ENCODE measurements at regions not wholly inside any gene's neighbourhood (a gene's known extent, or its start where the extent isn't known, plus 50 kb on each side); places are given as distances from the start of the nearest gene placed in this dataset.
"Not testable (repeated sequence)": the region's sequence is repeated elsewhere in the genome, so short reads cannot be mapped to it uniquely, and the experiment has no call there.

GRCh38 chr1:82359541-82359940, 558.8 kb downstream of the ADGRL2 start:
- H3K9ac ChIP-seq (ENCODE audit: low read depth, low read length); H3K4me1 ChIP-seq (ENCODE audit: insufficient read depth, low read length); H3K36me3 ChIP-seq (ENCODE audit: insufficient read depth, low read length); H3K9me3 ChIP-seq (ENCODE audit: control insufficient read depth, insufficient read depth, low read length): not testable (repeated sequence)

- H3K9ac ChIP-seq (ENCODE audit: low read depth, low read length); H3K9me3 ChIP-seq (ENCODE audit: control insufficient read depth, insufficient read depth, low read length); H3K4me1 ChIP-seq (ENCODE audit: insufficient read depth, low read length); H3K36me3 ChIP-seq (ENCODE audit: insufficient read depth, low read length): not testable (repeated sequence)
Measured at GRCh38 chr1:82358706-82359105, 558.0 kb downstream of the ADGRL2 start.

GRCh38 chr1:82354546-82354945, 553.8 kb downstream of the ADGRL2 start:
- H3K9ac ChIP-seq (ENCODE audit: low read depth, low read length); H3K36me3 ChIP-seq (ENCODE audit: insufficient read depth, low read length); H3K4me1 ChIP-seq (ENCODE audit: insufficient read depth, low read length): not testable (repeated sequence)
- peaks cover 11% of the 10 kb centered on the region; the same call in 1 of the 2 replicates for H3K9me3 ChIP-seq (ENCODE audit: control insufficient read depth, insufficient read depth, low read length)

- peaks cover 9% of the 10 kb centered on the region; the same call in 1 of the 2 replicates for H3K9me3 ChIP-seq (ENCODE audit: control insufficient read depth, insufficient read depth, low read length)
- no peaks in the 10 kb centered on the region for H3K36me3 ChIP-seq (ENCODE audit: insufficient read depth, low read length)
- H3K9ac ChIP-seq (ENCODE audit: low read depth, low read length), result no peak overlapping the region
- H3K4me1 ChIP-seq (ENCODE audit: insufficient read depth, low read length), result no peaks in the 10 kb centered on the region
Measured at GRCh38 chr1:82348487-82348886, 547.8 kb downstream of the ADGRL2 start.

GRCh38 chr1:82346141-82346540, 545.4 kb downstream of the ADGRL2 start:
- H3K9me3 ChIP-seq (ENCODE audit: control insufficient read depth, insufficient read depth, low read length), result peaks cover 9% of the 10 kb centered on the region
- no peak overlapping the region for H3K9ac ChIP-seq (ENCODE audit: low read depth, low read length)
- H3K36me3 ChIP-seq (ENCODE audit: insufficient read depth, low read length), result no peaks in the 10 kb centered on the region
- no peaks in the 10 kb centered on the region for H3K4me1 ChIP-seq (ENCODE audit: insufficient read depth, low read length)

- H3K4me1 ChIP-seq (ENCODE audit: insufficient read depth, low read length), result no peaks in the 10 kb centered on the region
- H3K9ac ChIP-seq (ENCODE audit: low read depth, low read length), result no peak overlapping the region
- H3K9me3 ChIP-seq (ENCODE audit: control insufficient read depth, insufficient read depth, low read length), result no peaks in the 10 kb centered on the region; the same call in 1 of the 2 replicates
- no peaks in the 10 kb centered on the region for H3K36me3 ChIP-seq (ENCODE audit: insufficient read depth, low read length)
Measured at GRCh38 chr1:82343381-82343780, 542.6 kb downstream of the ADGRL2 start.

GRCh38 chr1:82337635-82338034, 536.9 kb downstream of the ADGRL2 start:
- no peaks in the 10 kb centered on the region for H3K9me3 ChIP-seq (ENCODE audit: control insufficient read depth, insufficient read depth, low read length)
- H3K4me1 ChIP-seq (ENCODE audit: insufficient read depth, low read length), result no peaks in the 10 kb centered on the region
- H3K9ac ChIP-seq (ENCODE audit: low read depth, low read length), result no peak overlapping the region
- H3K36me3 ChIP-seq (ENCODE audit: insufficient read depth, low read length), result no peaks in the 10 kb centered on the region

- no peak overlapping the region for H3K9ac ChIP-seq (ENCODE audit: low read depth, low read length)
- peaks cover 5% of the 10 kb centered on the region; the same call in 1 of the 2 replicates for H3K4me1 ChIP-seq (ENCODE audit: insufficient read depth, low read length)
- no peaks in the 10 kb centered on the region for H3K36me3 ChIP-seq (ENCODE audit: insufficient read depth, low read length)
- H3K9me3 ChIP-seq (ENCODE audit: control insufficient read depth, insufficient read depth, low read length), result no peaks in the 10 kb centered on the region
Measured at GRCh38 chr1:82330330-82330729, 529.6 kb downstream of the ADGRL2 start.

- H3K4me1 ChIP-seq (ENCODE audit: insufficient read depth, low read length), result peaks cover 5% of the 10 kb centered on the region; the same call in 1 of the 2 replicates
- H3K36me3 ChIP-seq (ENCODE audit: insufficient read depth, low read length), result no peaks in the 10 kb centered on the region
- H3K9ac ChIP-seq (ENCODE audit: low read depth, low read length), result no peak overlapping the region
- no peaks in the 10 kb centered on the region for H3K9me3 ChIP-seq (ENCODE audit: control insufficient read depth, insufficient read depth, low read length)
Measured at GRCh38 chr1:82329226-82329625, 528.5 kb downstream of the ADGRL2 start.

GRCh38 chr1:82323144-82323841, 522.6 kb downstream of the ADGRL2 start:
- no peak overlapping the region for H3K9ac ChIP-seq (ENCODE audit: low read depth, low read length)
- no peaks in the 10 kb centered on the region for H3K4me1 ChIP-seq (ENCODE audit: insufficient read depth, low read length)
- peaks cover 2% of the 10 kb centered on the region; the same call in 1 of the 2 replicates for H3K9me3 ChIP-seq (ENCODE audit: control insufficient read depth, insufficient read depth, low read length)
- H3K36me3 ChIP-seq (ENCODE audit: insufficient read depth, low read length), result no peaks in the 10 kb centered on the region

- Histone ChIP-seq H3K4me1 (ENCODE audit: insufficient read depth, low read length) (no peaks in the 10 kb centered on the region), H3K9me3 (ENCODE audit: control insufficient read depth, insufficient read depth, low read length) (peaks cover 2% of the 10 kb centered on the region; the same call in 1 of the 2 replicates), H3K36me3 (ENCODE audit: insufficient read depth, low read length) (no peaks in the 10 kb centered on the region), H3K9ac (ENCODE audit: low read depth, low read length) (no peak overlapping the region)
Measured at GRCh38 chr1:82321794-82322193, 521.1 kb downstream of the ADGRL2 start.

- H3K9ac ChIP-seq (ENCODE audit: low read depth, low read length), result no peak overlapping the region
- H3K36me3 ChIP-seq (ENCODE audit: insufficient read depth, low read length), result no peaks in the 10 kb centered on the region
- H3K9me3 ChIP-seq (ENCODE audit: control insufficient read depth, insufficient read depth, low read length), result peaks cover 2% of the 10 kb centered on the region; the same call in 1 of the 2 replicates
- H3K4me1 ChIP-seq (ENCODE audit: insufficient read depth, low read length), result no peaks in the 10 kb centered on the region
Measured at GRCh38 chr1:82319546-82319945, 518.8 kb downstream of the ADGRL2 start.

GRCh38 chr1:82318921-82319320, 518.2 kb downstream of the ADGRL2 start:
- Histone ChIP-seq H3K36me3 (ENCODE audit: insufficient read depth, low read length) (no peaks in the 10 kb centered on the region), H3K9me3 (ENCODE audit: control insufficient read depth, insufficient read depth, low read length) (peaks cover 2% of the 10 kb centered on the region; the same call in 1 of the 2 replicates), H3K9ac (ENCODE audit: low read depth, low read length) (no peak overlapping the region), H3K4me1 (ENCODE audit: insufficient read depth, low read length) (no peaks in the 10 kb centered on the region)

GRCh38 chr1:82318265-82318664, 517.5 kb downstream of the ADGRL2 start:
- Histone ChIP-seq H3K4me1 (ENCODE audit: insufficient read depth, low read length) (no peaks in the 10 kb centered on the region), H3K9me3 (ENCODE audit: control insufficient read depth, insufficient read depth, low read length) (peaks cover 2% of the 10 kb centered on the region; the same call in 1 of the 2 replicates), H3K36me3 (ENCODE audit: insufficient read depth, low read length) (no peaks in the 10 kb centered on the region), H3K9ac (ENCODE audit: low read depth, low read length) (no peak overlapping the region)

- H3K9me3 ChIP-seq (ENCODE audit: control insufficient read depth, insufficient read depth, low read length), result peaks cover 2% of the 10 kb centered on the region; the same call in 1 of the 2 replicates
- H3K9ac ChIP-seq (ENCODE audit: low read depth, low read length), result no peak overlapping the region
- no peaks in the 10 kb centered on the region for H3K36me3 ChIP-seq (ENCODE audit: insufficient read depth, low read length)
Measured at GRCh38 chr1:82317671-82318070, 516.9 kb downstream of the ADGRL2 start.

More at GRCh38 chr1:82317671-82318070, 516.9 kb downstream of the ADGRL2 start:
- no peaks in the 10 kb centered on the region for H3K4me1 ChIP-seq (ENCODE audit: insufficient read depth, low read length)

Measured in ES-I3 (cell line).